Astrocyte (in vitro differentiated cells and primary cell): ENCODE measurements at regions not wholly inside any gene's neighbourhood (a gene's known extent, or its start where the extent isn't known, plus 50 kb on each side); places are given as distances from the start of the nearest gene placed in this dataset.
"Not testable (repeated sequence)": the region's sequence is repeated elsewhere in the genome, so short reads cannot be mapped to it uniquely, and the experiment has no call there.

ENCODE experiments used
- CTCF ChIP-seq: IDR thresholded peaks from 2 replicates; pipeline ENCODE4 v1.5.1; 2011; ENCODE audit warnings: low read depth, mild to moderate bottlenecking, inconsistent platforms, low read length, moderate library complexity; ENCODE audit not compliant: insufficient read depth
- EZH2 ChIP-seq: IDR thresholded peaks from 2 replicates; pipeline ENCODE4 v1.6.1; 2012; ENCODE audit warnings: mild to moderate bottlenecking, low read length, inconsistent platforms; ENCODE audit not compliant: insufficient read depth

GRCh38 chr2:95687852-95688251 lies 96.1 kb downstream of the TRIM43 start:
- not testable (repeated sequence) for TF ChIP-seq EZH2, CTCF
